GM19463 (cell line): ENCODE measurements at regions not wholly inside any gene's neighbourhood (a gene's known extent, or its start where the extent isn't known, plus 50 kb on each side); places are given as distances from the start of the nearest gene placed in this dataset.
"Not testable (repeated sequence)": the region's sequence is repeated elsewhere in the genome, so short reads cannot be mapped to it uniquely, and the experiment has no call there.

Experiments used
- ATAC-seq: cut with Tn5 transposase; IDR thresholded peaks from one replicate; pipeline ENCODE4 v1.9.1; 2021; ENCODE audit warnings: mild to moderate bottlenecking, moderate library complexity; ENCODE audit not compliant: unreplicated experiment

DNA sequence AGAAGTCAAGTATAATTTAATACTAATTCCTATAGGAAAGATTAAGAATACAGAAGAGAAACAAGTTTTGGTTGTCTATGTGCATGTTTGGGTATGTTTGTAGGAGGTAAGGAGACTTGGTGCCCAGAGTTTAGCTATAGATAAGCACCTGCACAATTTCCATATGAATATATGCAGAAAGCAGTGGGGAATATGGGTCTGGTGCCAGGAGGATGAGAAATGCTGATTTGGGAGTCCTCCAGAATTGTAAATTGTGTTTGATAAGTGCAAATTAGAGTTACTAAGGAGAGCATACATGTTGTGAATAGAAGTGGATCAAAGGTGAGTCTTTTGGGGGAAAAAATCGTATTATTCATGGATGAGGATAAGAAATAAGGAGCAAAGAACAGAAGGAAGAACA is 653.1 kb downstream of the EFNA5 start:
- no peak for ATAC-seq

GRCh38 chr5:107012371-107012770 is 658.4 kb downstream of the EFNA5 start:
- no peak for ATAC-seq

- no peak for ATAC-seq
Observed at GRCh38 chr5:107011605-107012004, 659.1 kb downstream of the EFNA5 start.

- ATAC-seq: no peak
Observed at GRCh38 chr5:107010060-107010459, 660.7 kb downstream of the EFNA5 start.

DNA sequence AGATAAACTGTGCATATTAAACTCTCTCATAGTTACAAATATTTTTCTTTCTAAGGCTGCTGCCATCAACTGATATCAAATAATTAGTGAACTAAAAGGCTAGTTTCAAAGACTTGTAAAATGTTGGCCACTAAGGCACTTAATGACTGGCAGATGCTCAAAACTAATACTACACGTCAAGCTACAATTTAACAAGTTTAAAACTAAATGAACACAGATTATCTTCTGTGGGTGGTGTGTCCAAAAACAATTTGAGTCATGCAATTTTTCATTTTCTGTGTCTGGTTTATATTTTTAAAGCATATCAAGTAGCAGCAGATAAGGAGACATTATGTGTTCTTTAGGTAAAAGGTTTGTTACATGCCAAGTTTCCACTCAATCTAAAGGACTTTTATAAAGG is 665.1 kb downstream of the EFNA5 start:
- no peak for ATAC-seq

DNA sequence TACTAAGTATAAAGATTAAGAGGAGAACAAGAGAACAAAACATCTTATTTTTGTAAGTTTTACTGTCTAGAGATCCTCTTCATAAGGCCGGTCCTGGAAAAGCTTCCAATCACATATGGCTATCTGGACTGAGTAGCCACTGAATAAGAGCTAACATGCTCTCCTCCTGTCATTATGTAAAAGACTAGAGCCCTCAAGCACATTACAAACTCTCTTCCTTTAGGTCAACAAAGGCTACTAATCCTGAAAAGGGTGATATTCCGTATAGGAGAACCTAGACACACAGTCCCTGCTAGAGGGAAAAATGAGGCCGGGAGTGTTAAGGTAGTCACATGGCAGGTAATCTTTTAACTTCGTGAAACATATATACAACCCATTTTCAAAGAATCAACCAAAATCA is 665.6 kb downstream of the EFNA5 start:
- ATAC-seq: no peak

- ATAC-seq: no peak
Observed at GRCh38 chr5:107002115-107002514, 668.6 kb downstream of the EFNA5 start.

DNA sequence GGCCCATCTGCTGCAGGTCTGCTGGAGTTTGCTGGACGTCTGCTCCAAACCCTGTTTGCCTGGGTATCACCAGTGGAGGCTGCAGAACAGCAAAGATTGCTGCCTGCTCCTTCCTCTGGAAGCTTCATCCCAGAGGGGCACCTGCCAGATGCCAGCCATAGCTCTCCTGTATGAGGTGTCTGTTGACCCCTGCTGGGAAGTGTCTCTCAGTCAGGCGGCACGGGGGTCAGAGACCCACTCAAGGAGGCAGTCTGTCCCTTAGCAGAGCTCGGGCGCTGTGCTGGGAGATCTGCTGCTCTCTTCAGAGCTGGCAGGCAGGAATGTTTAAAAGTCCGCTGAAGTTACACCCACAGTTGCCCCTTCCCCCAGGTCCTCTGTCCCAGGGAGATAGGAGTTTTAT is 671.2 kb downstream of the EFNA5 start:
- not testable (repeated sequence) for ATAC-seq

GRCh38 chr5:106986006-106986405 is 684.7 kb downstream of the EFNA5 start:
- no peak for ATAC-seq

DNA sequence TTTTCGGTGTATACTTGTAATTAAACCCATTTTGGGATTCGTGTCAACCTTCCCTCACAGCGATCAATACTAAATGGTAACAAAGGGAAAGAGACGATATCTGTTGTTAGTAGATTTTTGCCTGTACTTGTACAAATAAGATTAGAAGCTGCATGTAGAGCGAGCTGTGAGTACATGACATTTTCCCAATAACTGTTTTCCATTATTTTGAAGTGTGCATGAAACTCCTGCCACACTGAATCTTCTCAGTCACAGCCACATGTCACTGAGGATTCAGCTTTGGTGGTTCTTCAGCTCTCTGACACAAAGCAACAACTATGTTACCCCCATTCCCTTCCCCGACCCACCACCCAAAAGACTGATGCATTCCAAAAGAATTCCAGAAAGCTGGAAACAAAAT is 685.6 kb downstream of the EFNA5 start:
- ATAC-seq: no peak

GRCh38 chr5:106979178-106979577 is 691.6 kb downstream of the EFNA5 start:
- ATAC-seq: not testable (repeated sequence)

- not testable (repeated sequence) for ATAC-seq
Observed at GRCh38 chr5:106978582-106979165, 692.1 kb downstream of the EFNA5 start.

DNA sequence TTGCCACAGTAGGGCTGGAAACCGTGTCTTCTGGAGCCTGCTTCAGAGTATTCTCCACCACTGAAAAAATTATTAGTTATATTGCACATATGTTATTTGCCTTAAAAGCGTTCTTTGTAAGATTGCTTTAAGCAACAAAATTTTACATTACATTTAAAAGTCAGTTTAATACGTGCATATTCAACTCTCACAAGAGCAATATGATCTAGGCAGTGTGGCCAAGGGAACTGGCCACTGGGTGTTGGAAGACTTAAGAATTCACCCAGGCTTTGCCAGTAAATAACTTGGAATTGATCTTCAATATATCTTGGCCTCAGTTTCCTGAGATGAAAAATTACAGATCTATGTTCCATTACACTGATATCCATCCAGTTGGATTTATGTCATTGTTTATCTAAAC is 694.4 kb downstream of the EFNA5 start:
- no peak for ATAC-seq

- ATAC-seq: no peak
Observed at GRCh38 chr5:106974272-106974671, 696.5 kb downstream of the EFNA5 start.

DNA sequence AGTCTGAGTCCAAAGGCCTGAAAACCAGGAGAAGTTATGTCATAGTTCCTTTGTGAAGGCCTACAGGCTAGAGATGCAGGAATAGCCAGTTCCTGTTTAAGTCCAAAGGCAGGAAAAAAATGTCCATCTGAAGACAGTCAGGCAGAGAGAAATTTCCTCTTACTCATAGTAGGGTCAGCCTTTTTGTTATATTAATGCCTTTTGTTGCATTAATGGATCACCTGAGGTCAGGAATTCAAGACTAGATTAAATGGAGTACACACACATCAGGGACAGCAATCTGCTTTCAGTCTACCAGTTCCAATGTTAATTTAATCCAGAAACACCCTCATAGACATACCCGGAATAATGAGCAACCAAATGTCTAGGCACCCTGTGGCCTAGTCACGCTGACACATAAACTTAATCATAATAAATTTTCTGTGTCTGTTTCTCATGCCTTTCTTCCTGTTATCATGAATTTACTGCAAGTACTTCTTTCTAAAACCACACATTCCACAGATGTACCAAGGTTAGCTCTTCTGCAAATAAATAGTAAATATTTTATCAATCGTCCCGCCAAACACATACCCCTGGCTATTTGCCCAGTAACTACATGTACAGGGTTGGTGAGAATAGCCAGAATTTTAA is 703.9 kb downstream of the EFNA5 start:
- no peak for ATAC-seq

- ATAC-seq: peak; percentile 72
Observed at GRCh38 chr5:106964132-106964531, 706.6 kb downstream of the EFNA5 start.

DNA sequence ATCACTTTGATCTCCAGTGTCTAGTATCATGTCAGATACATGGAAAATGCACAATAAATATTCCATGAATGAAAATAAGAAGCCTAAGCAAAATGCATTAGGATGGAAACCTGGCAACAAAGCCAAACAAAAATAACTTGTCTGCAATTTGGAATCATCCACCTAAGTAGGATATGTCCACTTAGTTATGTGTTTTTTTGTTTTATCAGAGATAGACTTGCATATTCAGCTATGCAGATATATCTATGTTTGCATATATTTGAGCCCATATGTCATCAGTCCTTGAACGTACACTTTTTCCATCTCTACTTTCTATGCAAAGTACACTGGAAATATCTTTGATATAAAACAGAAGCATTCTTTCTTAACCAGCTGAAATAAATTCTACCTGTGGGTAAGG is 707.1 kb downstream of the EFNA5 start:
- ATAC-seq: no peak

- ATAC-seq: no peak
Observed at GRCh38 chr5:106962464-106963230, 708.1 kb downstream of the EFNA5 start.

GRCh38 chr5:106959387-106959786 is 711.4 kb downstream of the EFNA5 start:
- ATAC-seq: no peak

DNA sequence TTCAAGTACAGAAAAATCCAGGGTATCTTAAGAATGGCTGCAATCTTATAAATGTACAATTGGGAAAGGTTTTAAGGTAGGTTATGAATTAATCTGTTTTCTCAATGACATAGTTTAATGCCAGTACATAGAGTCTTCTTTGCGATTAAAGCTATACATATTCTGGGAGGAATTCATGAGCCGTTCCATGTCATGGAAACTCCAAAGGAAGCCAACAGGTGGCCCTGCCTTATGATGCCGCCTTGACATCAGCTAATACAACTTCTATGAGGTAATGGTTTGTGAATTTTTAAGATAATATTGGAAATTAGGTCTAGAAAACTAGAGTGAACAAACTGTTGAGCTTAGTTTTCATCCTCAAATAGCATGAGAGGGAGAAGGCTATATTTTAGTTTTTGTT is 713.4 kb downstream of the EFNA5 start:
- ATAC-seq: no peak

DNA sequence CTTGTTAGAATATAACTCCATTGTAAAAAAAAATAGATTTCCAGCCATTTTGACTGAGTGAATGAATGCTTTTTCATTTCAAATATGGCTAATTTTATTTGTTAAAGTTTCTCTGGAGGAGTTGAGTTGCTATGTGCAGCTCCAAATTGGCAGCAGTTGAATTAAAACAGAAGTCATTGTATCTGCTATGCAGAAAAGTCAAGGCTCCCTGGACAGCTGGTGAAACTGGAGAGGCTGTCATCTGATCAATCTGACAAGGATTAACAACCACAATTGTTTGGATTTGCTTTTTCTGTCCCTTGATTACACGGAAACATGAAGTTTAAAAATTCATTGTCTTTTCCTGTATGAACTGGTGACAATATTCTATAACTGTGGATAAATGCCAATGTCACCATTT is 713.9 kb downstream of the EFNA5 start:
- ATAC-seq: no peak

DNA sequence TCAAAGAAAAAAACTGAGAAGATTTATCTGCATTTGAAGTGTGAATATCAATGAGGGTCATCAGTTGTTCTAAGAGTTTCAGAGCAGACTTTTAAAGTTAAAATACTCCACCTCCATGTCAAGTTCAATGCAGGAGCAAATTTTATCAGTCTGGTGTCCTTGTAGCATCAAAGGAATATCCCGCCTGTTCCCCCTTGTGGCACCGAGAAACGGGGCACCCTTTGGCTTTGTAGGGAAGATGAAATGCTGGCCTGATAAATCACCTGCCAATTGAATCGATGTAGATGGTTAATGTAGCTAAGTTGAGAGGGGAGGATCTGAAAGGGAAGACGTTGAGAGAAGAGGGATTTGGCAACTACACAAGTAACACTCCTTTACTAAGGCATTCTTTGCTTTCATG is 714.5 kb downstream of the EFNA5 start:
- ATAC-seq: no peak
